Panc1 (cell line): ENCODE measurements at regions not wholly inside any gene's neighbourhood (a gene's known extent, or its start where the extent isn't known, plus 50 kb on each side); places are given as distances from the start of the nearest gene placed in this dataset.

Experiments
- POLR2AphosphoS5 ChIP-seq: IDR thresholded peaks from 2 replicates; pipeline ENCODE4 v1.6.1; 2012; ENCODE audit warnings: mild to moderate bottlenecking, low read depth, low read length, moderate library complexity
- TF ChIP-seq, protein P1 (sequence below): fragments of 450-650 bp; IDR thresholded peaks from 2 replicates; pipeline ENCODE4 v1.5.1; 2017; ENCODE audit warnings: mild to moderate bottlenecking

DNA sequence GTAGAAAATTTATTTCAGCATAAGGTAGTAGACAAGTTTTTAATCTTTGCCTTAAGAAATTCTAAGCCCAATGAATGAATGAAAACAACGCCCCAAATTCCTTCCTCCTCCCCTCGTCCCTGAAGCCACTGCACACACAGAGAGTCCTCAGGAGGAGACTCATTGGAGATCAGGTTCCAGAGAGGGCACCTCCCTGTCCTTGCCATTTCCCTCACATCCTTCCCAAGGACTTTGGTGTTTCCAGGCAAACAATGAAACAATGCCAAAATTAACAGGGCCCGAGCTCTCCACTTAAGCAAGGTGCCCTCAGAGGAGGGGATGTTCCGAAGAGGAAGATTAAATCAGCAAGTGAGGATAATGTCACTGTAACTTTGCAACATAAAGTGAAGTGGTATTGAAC lies 240.7 kb downstream of the DCDC2C start:
- TF ChIP-seq, protein P1, sequence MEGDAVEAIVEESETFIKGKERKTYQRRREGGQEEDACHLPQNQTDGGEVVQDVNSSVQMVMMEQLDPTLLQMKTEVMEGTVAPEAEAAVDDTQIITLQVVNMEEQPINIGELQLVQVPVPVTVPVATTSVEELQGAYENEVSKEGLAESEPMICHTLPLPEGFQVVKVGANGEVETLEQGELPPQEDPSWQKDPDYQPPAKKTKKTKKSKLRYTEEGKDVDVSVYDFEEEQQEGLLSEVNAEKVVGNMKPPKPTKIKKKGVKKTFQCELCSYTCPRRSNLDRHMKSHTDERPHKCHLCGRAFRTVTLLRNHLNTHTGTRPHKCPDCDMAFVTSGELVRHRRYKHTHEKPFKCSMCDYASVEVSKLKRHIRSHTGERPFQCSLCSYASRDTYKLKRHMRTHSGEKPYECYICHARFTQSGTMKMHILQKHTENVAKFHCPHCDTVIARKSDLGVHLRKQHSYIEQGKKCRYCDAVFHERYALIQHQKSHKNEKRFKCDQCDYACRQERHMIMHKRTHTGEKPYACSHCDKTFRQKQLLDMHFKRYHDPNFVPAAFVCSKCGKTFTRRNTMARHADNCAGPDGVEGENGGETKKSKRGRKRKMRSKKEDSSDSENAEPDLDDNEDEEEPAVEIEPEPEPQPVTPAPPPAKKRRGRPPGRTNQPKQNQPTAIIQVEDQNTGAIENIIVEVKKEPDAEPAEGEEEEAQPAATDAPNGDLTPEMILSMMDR = no peak
- no peak for TF ChIP-seq POLR2AphosphoS5
